ENCODE measurements at regions not wholly inside any gene's neighbourhood (a gene's known extent, or its start where the extent isn't known, plus 50 kb on each side); places are given as distances from the start of the nearest gene placed in this dataset.
"Not testable (repeated sequence)": the region's sequence is repeated elsewhere in the genome, so short reads cannot be mapped to it uniquely, and the experiment has no call there.

DNA sequence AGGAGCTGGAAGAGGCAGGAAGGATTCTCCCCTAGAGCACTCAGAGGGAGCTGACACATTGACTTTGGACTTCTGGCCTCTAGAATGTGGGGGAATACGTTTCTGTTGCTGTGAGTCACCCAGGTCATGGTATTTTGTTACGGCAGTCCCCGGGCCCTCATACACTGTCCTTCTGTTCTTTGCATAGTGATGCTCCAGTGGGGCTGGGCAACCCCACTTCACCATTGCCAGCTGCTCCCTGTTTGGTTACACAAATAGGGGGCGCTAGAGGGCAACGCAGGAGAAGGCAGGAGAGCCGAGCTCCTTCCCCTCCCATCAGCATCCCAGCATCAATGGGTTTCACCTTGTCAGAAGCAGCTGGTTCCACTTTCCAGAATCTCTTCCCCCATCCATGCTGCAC is 257.7 kb upstream of the FOXF1 start:
- POLR2A ChIA-PET: interaction anchor here (0.7 kb wide), 1 partner anchor 265 kb away, joined by 3 read pairs; no protein-coding TSS in a partner anchor
- CTCF ChIA-PET: interaction anchor here (0.7 to 3.9 kb wide), 11 partner anchors 9 to 265 kb away, joined by 3 to 41 read pairs (median 3); no protein-coding TSS in a partner anchor
- peak; percentile 72 for DNase-seq (ENCODE audit: extremely low spot score)
- no peak for TF ChIP-seq FOXM1 (IDR thresholded peaks at IDR 0.05; ENCODE audit: borderline replicate concordance)
- TF ChIP-seq L3MBTL2 (conservative IDR thresholded peaks at IDR 0.05): no peak

GRCh38 chr16:86255966-86256365 is 254.4 kb upstream of the FOXF1 start:
- POLR2A ChIA-PET: no interaction called here
- TF ChIP-seq CTBP1 (IDR thresholded peaks at IDR 0.05; ENCODE audit: borderline replicate concordance): no peak
- TF ChIP-seq SP1 (IDR thresholded peaks at IDR 0.05): no peak
- TF ChIP-seq SUZ12 (IDR thresholded peaks at IDR 0.05): no peak
- no peak for TF ChIP-seq ELF4 (IDR thresholded peaks at IDR 0.05)
- TF ChIP-seq ARNT (IDR thresholded peaks at IDR 0.05): no peak
- TF ChIP-seq HDGF (IDR thresholded peaks at IDR 0.05; ENCODE audit: borderline replicate concordance): no peak
- no peak for TF ChIP-seq ZNF384 (IDR thresholded peaks at IDR 0.05)
- TF ChIP-seq FOXM1 (IDR thresholded peaks at IDR 0.05; ENCODE audit: borderline replicate concordance): no peak
- TF ChIP-seq FOXK2 (IDR thresholded peaks at IDR 0.05): no peak
- TF ChIP-seq BHLHE40 (IDR thresholded peaks at IDR 0.05; ENCODE audit: borderline replicate concordance): no peak
- TF ChIP-seq, protein P1, sequence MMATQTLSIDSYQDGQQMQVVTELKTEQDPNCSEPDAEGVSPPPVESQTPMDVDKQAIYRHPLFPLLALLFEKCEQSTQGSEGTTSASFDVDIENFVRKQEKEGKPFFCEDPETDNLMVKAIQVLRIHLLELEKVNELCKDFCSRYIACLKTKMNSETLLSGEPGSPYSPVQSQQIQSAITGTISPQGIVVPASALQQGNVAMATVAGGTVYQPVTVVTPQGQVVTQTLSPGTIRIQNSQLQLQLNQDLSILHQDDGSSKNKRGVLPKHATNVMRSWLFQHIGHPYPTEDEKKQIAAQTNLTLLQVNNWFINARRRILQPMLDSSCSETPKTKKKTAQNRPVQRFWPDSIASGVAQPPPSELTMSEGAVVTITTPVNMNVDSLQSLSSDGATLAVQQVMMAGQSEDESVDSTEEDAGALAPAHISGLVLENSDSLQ (IDR thresholded peaks at IDR 0.05): no peak
- TF ChIP-seq L3MBTL2 (conservative IDR thresholded peaks at IDR 0.05): no peak
- no peak for DNase-seq (ENCODE audit: extremely low spot score)
- CTCF ChIA-PET: no interaction called here

DNA sequence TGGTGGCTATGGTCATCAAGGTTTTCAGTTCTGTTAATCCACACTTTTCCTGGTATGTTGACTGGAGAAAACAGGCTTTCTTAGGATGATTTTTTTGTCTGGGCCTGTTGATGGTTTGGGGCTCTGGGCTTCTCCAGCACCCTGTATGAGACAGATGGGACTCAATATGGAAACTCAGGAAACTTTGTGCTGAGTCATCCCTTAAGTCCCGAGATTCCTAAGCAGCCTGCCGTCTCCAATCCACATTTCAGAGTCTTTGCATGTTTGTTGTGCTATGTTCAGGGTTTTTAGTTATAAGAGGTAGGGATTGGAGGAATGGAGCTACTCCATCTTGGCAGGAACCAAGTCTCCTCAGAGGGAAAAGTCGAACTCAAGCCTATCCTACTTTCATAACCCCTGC is 253.3 kb upstream of the FOXF1 start:
- no peak for TF ChIP-seq FOXA1 (IDR thresholded peaks at IDR 0.05)
- no peak for TF ChIP-seq BHLHE40 (IDR thresholded peaks at IDR 0.05; ENCODE audit: borderline replicate concordance)
- TF ChIP-seq LEF1 (IDR thresholded peaks at IDR 0.05; ENCODE audit: borderline replicate concordance): no peak
- no peak for TF ChIP-seq FOXM1 (IDR thresholded peaks at IDR 0.05; ENCODE audit: borderline replicate concordance)
- TF ChIP-seq, protein P1 (IDR thresholded peaks at IDR 0.05): no peak
- TF ChIP-seq NFRKB (IDR thresholded peaks at IDR 0.05): no peak
- no peak for DNase-seq (ENCODE audit: extremely low spot score)
- POLR2A ChIA-PET: no interaction called here
- CTCF ChIA-PET: no interaction called here

DNA sequence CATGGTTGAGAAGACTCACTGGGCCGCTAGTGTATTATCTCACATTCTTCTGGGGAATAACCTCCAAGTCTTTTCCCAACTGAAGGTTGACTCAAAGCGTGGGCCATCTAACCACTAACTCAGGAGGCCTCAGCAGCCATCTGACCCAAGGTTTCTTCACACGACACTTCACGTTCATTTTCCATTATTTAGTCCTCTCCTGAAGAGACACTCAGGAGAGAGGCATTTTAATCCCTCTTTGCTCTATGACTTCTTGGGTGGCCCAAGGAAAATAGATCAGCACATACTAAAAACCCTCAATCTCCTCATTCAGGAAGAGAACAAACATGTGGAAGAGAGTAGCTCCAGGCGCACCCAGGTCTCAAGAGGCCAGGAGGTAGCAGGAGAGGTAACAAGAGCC is 252.8 kb upstream of the FOXF1 start:
- ChIA-PET POLR2A (no interaction called here), CTCF (no interaction called here)
- TF ChIP-seq BHLHE40 (IDR thresholded peaks at IDR 0.05; ENCODE audit: borderline replicate concordance) (no peak), LEF1 (IDR thresholded peaks at IDR 0.05; ENCODE audit: borderline replicate concordance) (no peak), FOXM1 (IDR thresholded peaks at IDR 0.05; ENCODE audit: borderline replicate concordance) (no peak), ELF4 (IDR thresholded peaks at IDR 0.05) (no peak)
- DNase-seq (ENCODE audit: extremely low spot score): no peak

DNA sequence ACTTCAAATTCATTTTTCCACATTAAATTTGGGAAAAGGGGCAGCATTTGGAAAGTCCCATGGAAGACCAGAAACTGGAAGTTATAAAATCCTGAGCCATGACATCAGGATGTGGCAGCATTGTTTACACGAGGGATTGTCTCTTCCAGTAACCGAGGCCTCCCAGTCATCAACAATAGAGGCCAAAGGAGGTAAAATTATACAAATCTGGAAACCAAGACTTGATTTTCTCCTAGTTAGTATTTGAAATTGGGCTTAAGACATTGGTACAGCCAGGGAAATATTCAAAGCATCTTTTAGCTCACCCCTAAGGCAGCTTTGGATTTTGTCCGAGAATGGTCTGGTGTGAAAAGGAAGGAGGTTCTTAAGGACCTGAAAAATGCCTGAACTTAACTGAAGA is 251.6 kb upstream of the FOXF1 start:
- TF ChIP-seq FOXM1 (IDR thresholded peaks at IDR 0.05; ENCODE audit: borderline replicate concordance) (no peak), TARDBP (IDR thresholded peaks at IDR 0.05) (no peak), FOXA1 (IDR thresholded peaks at IDR 0.05) (no peak), ARNT (IDR thresholded peaks at IDR 0.05) (no peak), LEF1 (IDR thresholded peaks at IDR 0.05; ENCODE audit: borderline replicate concordance) (no peak), NFRKB (IDR thresholded peaks at IDR 0.05) (no peak), BHLHE40 (IDR thresholded peaks at IDR 0.05; ENCODE audit: borderline replicate concordance) (no peak), SUZ12 (IDR thresholded peaks at IDR 0.05) (no peak), FOXK2 (IDR thresholded peaks at IDR 0.05) (no peak), CTBP1 (IDR thresholded peaks at IDR 0.05; ENCODE audit: borderline replicate concordance) (no peak), HDGF (IDR thresholded peaks at IDR 0.05; ENCODE audit: borderline replicate concordance) (no peak), SP1 (IDR thresholded peaks at IDR 0.05) (no peak), ZNF384 (IDR thresholded peaks at IDR 0.05) (no peak), L3MBTL2 (conservative IDR thresholded peaks at IDR 0.05) (no peak), ELF4 (IDR thresholded peaks at IDR 0.05) (no peak)
- TF ChIP-seq, protein P1 (IDR thresholded peaks at IDR 0.05): no peak
- ChIA-PET CTCF (interaction anchor here (0.8 kb wide), 1 partner anchor 44 kb away, joined by 3 read pairs; no protein-coding TSS in a partner anchor), POLR2A (no interaction called here)
- DNase-seq (ENCODE audit: extremely low spot score): no peak

DNA sequence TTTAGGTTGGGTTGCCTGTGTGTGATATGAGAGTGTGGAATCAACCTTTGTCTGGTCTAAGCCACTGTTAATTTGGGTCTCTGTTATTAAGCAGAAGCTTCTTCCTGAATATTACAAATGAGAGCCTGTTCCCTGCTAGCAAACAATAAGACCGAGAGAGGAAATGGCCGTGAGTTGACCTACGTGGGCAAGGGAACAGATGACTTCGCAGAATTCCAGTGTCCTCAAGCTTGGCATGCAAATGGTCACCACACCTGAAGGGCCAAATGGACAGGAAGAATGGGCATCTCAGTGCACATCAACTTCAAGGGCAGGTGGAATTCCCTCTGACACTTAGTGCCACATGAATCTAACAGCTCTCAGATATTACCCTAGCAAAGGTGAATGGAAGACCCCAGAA is 250.8 kb upstream of the FOXF1 start:
- CTCF ChIA-PET: no interaction called here
- no peak for DNase-seq (ENCODE audit: extremely low spot score)
- POLR2A ChIA-PET: no interaction called here
- TF ChIP-seq BHLHE40 (IDR thresholded peaks at IDR 0.05; ENCODE audit: borderline replicate concordance) (no peak), ELF4 (IDR thresholded peaks at IDR 0.05) (no peak), NFRKB (IDR thresholded peaks at IDR 0.05) (no peak), FOXA1 (IDR thresholded peaks at IDR 0.05) (no peak), SUZ12 (IDR thresholded peaks at IDR 0.05) (no peak)

- DNase-seq (ENCODE audit: extremely low spot score): peak; percentile 54
- CTCF ChIA-PET: interaction anchor here (1.5 kb wide), 1 partner anchor 8 kb away, joined by 5 read pairs; no protein-coding TSS in a partner anchor
- POLR2A ChIA-PET: no interaction called here
- TF ChIP-seq LEF1 (IDR thresholded peaks at IDR 0.05; ENCODE audit: borderline replicate concordance) (no peak), HDGF (IDR thresholded peaks at IDR 0.05; ENCODE audit: borderline replicate concordance) (no peak), SP1 (IDR thresholded peaks at IDR 0.05) (no peak), TARDBP (IDR thresholded peaks at IDR 0.05) (no peak), ELF4 (IDR thresholded peaks at IDR 0.05) (no peak), CTBP1 (IDR thresholded peaks at IDR 0.05; ENCODE audit: borderline replicate concordance) (no peak), FOXK2 (IDR thresholded peaks at IDR 0.05) (no peak), FOXA1 (IDR thresholded peaks at IDR 0.05) (no peak), SUZ12 (IDR thresholded peaks at IDR 0.05) (no peak), ARNT (IDR thresholded peaks at IDR 0.05) (no peak), L3MBTL2 (conservative IDR thresholded peaks at IDR 0.05) (no peak), BHLHE40 (IDR thresholded peaks at IDR 0.05; ENCODE audit: borderline replicate concordance) (no peak), NFRKB (IDR thresholded peaks at IDR 0.05) (no peak), FOXM1 (IDR thresholded peaks at IDR 0.05; ENCODE audit: borderline replicate concordance) (no peak), ZNF384 (IDR thresholded peaks at IDR 0.05) (no peak)
- TF ChIP-seq, protein P1 (IDR thresholded peaks at IDR 0.05): no peak
Observed at GRCh38 chr16:86261379-86261778, 248.9 kb upstream of the FOXF1 start.

DNA sequence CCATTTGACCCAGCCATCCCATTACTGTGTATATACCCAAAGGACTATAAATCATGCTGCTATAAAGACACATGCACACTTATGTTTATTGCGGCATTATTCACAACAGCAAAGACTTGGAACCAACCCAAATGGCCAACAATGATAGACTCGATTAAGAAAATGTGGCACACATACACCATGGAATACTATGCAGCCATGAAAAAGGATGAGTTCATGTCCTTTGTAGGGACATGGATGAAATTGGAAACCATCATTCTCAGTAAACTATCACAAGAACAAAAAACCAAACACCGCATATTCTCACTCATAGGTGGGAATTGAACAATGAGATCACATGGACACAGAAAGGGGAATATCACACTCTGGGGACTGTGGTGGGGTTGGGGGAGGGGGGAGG is 242.7 kb upstream of the FOXF1 start:
- POLR2A ChIA-PET; CTCF ChIA-PET; DNase-seq (ENCODE audit: extremely low spot score): not testable (repeated sequence)
